ENCODE measurements at regions not wholly inside any gene's neighbourhood (a gene's known extent, or its start where the extent isn't known, plus 50 kb on each side); places are given as distances from the start of the nearest gene placed in this dataset.
"Not testable (repeated sequence)": the region's sequence is repeated elsewhere in the genome, so short reads cannot be mapped to it uniquely, and the experiment has no call there.

- Histone ChIP-seq H3K4me2 (replicated peaks; ENCODE audit: extremely low read depth, low read length, poor library complexity, severe bottlenecking) (no peak overlapping the region), H3K36me3 (replicated peaks in 1 of 2; ENCODE audit: control insufficient read depth in 1 of 2, insufficient read depth in 2 of 2, low read length in 2 of 2) (no peaks in the 10 kb centered on the region), H4K20me1 (ENCODE audit: insufficient read depth, low read length) (no peaks in the 10 kb centered on the region), H3K79me2 (ENCODE audit: insufficient read depth, low read length) (no peaks in the 10 kb centered on the region), H2AFZ (ENCODE audit: insufficient read depth, low read depth, low read length, poor library complexity, severe bottlenecking) (no peak overlapping the region), H3K4me1 (ENCODE audit: control insufficient read depth in 1 of 2, insufficient read depth in 2 of 2, low read length in 2 of 2) (no peaks in the 10 kb centered on the region), H3K27me3 (ENCODE audit: control insufficient read depth in 2 of 2, insufficient read depth in 2 of 2, low read length in 2 of 2) (no peaks in the 10 kb centered on the region), H3K27ac (ENCODE audit: low read depth in 1 of 2, low read length in 2 of 2) (no peak overlapping the region), H3K4me3 (replicated peaks in 1 of 3; ENCODE audit: low read depth in 2 of 3, low read length in 3 of 3) (no peak overlapping the region), H3K9me3 (replicated peaks in 1 of 2; ENCODE audit: control insufficient read depth in 1 of 2, insufficient read depth in 1 of 2, low read length in 2 of 2) (no peaks in the 10 kb centered on the region), H3K9ac (ENCODE audit: insufficient read depth, low read length, poor library complexity, severe bottlenecking) (no peak overlapping the region)
- Mint-ChIP-seq H3K27me3 (ENCODE audit: low read depth in 3 of 3) (no peaks in the 10 kb centered on the region), H3K4me3 (no peak overlapping the region), H3K36me3 (no peaks in the 10 kb centered on the region), H3K4me1 (no peaks in the 10 kb centered on the region), H3K27ac (no peak overlapping the region), H3K9me3 (peaks cover 0 to 6% (median 0%) of the 10 kb centered on the region in 7 donors)
- DNase-seq: no peak
- TF ChIP-seq CTCF (IDR thresholded peaks at IDR 0.05): no peak
- WGBS (ENCODE audit: insufficient coverage): no CpG with 5 or more reads among the region's 2 CpGs
- intact Hi-C loops (cut with micrococcal nuclease): no loop called here
These were observed 284.9 kb upstream of the TBX18 start for GRCh38 chr6:85049282-85049681.

DNA sequence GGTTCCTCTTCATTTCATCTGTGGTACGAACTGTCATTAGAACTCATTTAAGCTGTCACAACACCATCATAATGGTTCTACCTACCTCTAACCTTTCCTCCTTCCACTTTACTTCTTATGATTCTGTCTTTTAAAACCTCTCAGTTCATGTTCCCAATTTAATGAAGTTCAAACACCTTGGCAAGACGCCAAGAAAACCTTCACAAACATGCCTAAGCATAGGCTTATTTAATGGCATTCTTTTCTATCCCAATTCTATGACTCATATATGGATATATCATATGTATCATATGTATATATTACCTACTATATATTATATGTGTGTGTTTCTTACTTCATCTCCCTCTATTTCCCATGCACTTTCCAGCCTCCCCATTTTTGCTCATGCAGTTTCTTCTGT is 283.4 kb upstream of the TBX18 start:
- no peak overlapping the region for H3K9ac ChIP-seq (ENCODE audit: insufficient read depth, low read length, poor library complexity, severe bottlenecking)
- H3K4me3 ChIP-seq (replicated peaks in 1 of 3; ENCODE audit: low read depth in 2 of 3, low read length in 3 of 3): no peak overlapping the region
- WGBS (ENCODE audit: insufficient coverage): 100% methylated on average over 1 of the region's 2 CpGs
- Mint-ChIP-seq H3K4me1 (no peaks in the 10 kb centered on the region), H3K27ac (no peak overlapping the region), H3K27me3 (ENCODE audit: low read depth in 3 of 3) (no peaks in the 10 kb centered on the region), H3K36me3 (no peaks in the 10 kb centered on the region), H3K4me3 (no peak overlapping the region), H3K9me3 (peaks cover 0 to 7% (median 1%) of the 10 kb centered on the region in 7 donors)
- no peaks in the 10 kb centered on the region for H3K36me3 ChIP-seq (replicated peaks in 1 of 2; ENCODE audit: control insufficient read depth in 1 of 2, insufficient read depth in 2 of 2, low read length in 2 of 2)
- H3K27me3 ChIP-seq (ENCODE audit: control insufficient read depth in 2 of 2, insufficient read depth in 2 of 2, low read length in 2 of 2): no peaks in the 10 kb centered on the region
- H3K27ac ChIP-seq (ENCODE audit: low read depth in 1 of 2, low read length in 2 of 2): no peak overlapping the region
- no peak for DNase-seq
- H4K20me1 ChIP-seq (ENCODE audit: insufficient read depth, low read length): no peaks in the 10 kb centered on the region
- H3K4me1 ChIP-seq (ENCODE audit: control insufficient read depth in 1 of 2, insufficient read depth in 2 of 2, low read length in 2 of 2): no peaks in the 10 kb centered on the region
- no peak overlapping the region for H3K4me2 ChIP-seq (replicated peaks; ENCODE audit: extremely low read depth, low read length, poor library complexity, severe bottlenecking)
- H2AFZ ChIP-seq (ENCODE audit: insufficient read depth, low read depth, low read length, poor library complexity, severe bottlenecking): no peak overlapping the region
- intact Hi-C loops (cut with micrococcal nuclease): no loop called here
- no peaks in the 10 kb centered on the region for H3K9me3 ChIP-seq (replicated peaks in 1 of 2; ENCODE audit: control insufficient read depth in 1 of 2, insufficient read depth in 1 of 2, low read length in 2 of 2)
- TF ChIP-seq CTCF (IDR thresholded peaks at IDR 0.05): no peak
- no peaks in the 10 kb centered on the region for H3K79me2 ChIP-seq (ENCODE audit: insufficient read depth, low read length)

GRCh38 chr6:85045767-85046166 is 281.4 kb upstream of the TBX18 start:
- H3K79me2 ChIP-seq (ENCODE audit: insufficient read depth, low read length); H3K27ac Mint-ChIP-seq; H3K4me3 Mint-ChIP-seq; DNase-seq; H3K27me3 ChIP-seq (ENCODE audit: control insufficient read depth in 2 of 2, insufficient read depth in 2 of 2, low read length in 2 of 2); H2AFZ ChIP-seq (ENCODE audit: insufficient read depth, low read depth, low read length, poor library complexity, severe bottlenecking); H4K20me1 ChIP-seq (ENCODE audit: insufficient read depth, low read length); H3K4me1 ChIP-seq (ENCODE audit: control insufficient read depth in 1 of 2, insufficient read depth in 2 of 2, low read length in 2 of 2); H3K36me3 Mint-ChIP-seq; H3K9me3 ChIP-seq (replicated peaks in 1 of 2; ENCODE audit: control insufficient read depth in 1 of 2, insufficient read depth in 1 of 2, low read length in 2 of 2); H3K4me1 Mint-ChIP-seq; H3K4me2 ChIP-seq (replicated peaks; ENCODE audit: extremely low read depth, low read length, poor library complexity, severe bottlenecking); H3K9me3 Mint-ChIP-seq; H3K9ac ChIP-seq (ENCODE audit: insufficient read depth, low read length, poor library complexity, severe bottlenecking); intact Hi-C loops (cut with micrococcal nuclease); H3K4me3 ChIP-seq (replicated peaks in 1 of 3; ENCODE audit: low read depth in 2 of 3, low read length in 3 of 3); H3K27ac ChIP-seq (ENCODE audit: low read depth in 1 of 2, low read length in 2 of 2); H3K36me3 ChIP-seq (replicated peaks in 1 of 2; ENCODE audit: control insufficient read depth in 1 of 2, insufficient read depth in 2 of 2, low read length in 2 of 2); H3K27me3 Mint-ChIP-seq (ENCODE audit: low read depth in 3 of 3): not testable (repeated sequence)
- WGBS (ENCODE audit: insufficient coverage): no CpG with 5 or more reads among the region's 1 CpG

Data from CD14-positive monocyte (primary cell).